VCaP (cell line): ENCODE measurements at regions not wholly inside any gene's neighbourhood (a gene's known extent, or its start where the extent isn't known, plus 50 kb on each side); places are given as distances from the start of the nearest gene placed in this dataset.

ENCODE experiments used
- H3K27ac ChIP-seq: fragments of 450-650 bp; 2 replicates; pipeline ENCODE4 v1.5.1; 2017
- TF ChIP-seq, protein P1 (sequence below): fragments of 450-650 bp; conservative IDR thresholded peaks from 2 replicates; pipeline ENCODE4 v1.5.1; 2017; ENCODE audit warnings: mild to moderate bottlenecking, moderate library complexity

DNA sequence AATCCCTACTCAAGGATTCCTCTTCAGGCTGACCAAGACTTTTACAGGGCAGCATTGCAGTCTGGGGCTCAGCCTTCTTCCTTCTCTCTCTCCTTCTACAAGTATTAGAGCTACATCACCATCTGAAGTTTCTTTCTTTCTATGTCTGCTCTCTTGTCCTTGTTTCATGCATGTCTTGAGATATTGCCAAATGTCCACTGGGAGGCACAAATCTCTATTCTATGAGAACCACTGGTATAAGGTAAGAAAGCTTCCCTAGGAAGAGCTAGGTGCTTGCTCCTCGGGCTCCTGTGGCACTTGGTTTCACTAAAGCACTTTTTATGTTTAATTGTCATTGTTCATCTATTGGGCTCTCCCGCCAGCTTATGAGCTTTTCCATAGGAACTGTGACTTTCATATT, 289.2 kb upstream of the PCSK5 start:
- TF ChIP-seq, protein P1, sequence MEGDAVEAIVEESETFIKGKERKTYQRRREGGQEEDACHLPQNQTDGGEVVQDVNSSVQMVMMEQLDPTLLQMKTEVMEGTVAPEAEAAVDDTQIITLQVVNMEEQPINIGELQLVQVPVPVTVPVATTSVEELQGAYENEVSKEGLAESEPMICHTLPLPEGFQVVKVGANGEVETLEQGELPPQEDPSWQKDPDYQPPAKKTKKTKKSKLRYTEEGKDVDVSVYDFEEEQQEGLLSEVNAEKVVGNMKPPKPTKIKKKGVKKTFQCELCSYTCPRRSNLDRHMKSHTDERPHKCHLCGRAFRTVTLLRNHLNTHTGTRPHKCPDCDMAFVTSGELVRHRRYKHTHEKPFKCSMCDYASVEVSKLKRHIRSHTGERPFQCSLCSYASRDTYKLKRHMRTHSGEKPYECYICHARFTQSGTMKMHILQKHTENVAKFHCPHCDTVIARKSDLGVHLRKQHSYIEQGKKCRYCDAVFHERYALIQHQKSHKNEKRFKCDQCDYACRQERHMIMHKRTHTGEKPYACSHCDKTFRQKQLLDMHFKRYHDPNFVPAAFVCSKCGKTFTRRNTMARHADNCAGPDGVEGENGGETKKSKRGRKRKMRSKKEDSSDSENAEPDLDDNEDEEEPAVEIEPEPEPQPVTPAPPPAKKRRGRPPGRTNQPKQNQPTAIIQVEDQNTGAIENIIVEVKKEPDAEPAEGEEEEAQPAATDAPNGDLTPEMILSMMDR: peak; percentile 53
- no peak overlapping the region for H3K27ac ChIP-seq

- no peak overlapping the region for H3K27ac ChIP-seq
- TF ChIP-seq, protein P1: no peak
These were observed 288.4 kb upstream of the PCSK5 start for GRCh38 chr9:75602060-75602459.

GRCh38 chr9:75604661-75605060, 285.8 kb upstream of the PCSK5 start:
- no peak overlapping the region for H3K27ac ChIP-seq
- TF ChIP-seq, protein P1: no peak

GRCh38 chr9:75607521-75607920, 283.0 kb upstream of the PCSK5 start:
- H3K27ac ChIP-seq: no peak overlapping the region
- TF ChIP-seq, protein P1: no peak

DNA sequence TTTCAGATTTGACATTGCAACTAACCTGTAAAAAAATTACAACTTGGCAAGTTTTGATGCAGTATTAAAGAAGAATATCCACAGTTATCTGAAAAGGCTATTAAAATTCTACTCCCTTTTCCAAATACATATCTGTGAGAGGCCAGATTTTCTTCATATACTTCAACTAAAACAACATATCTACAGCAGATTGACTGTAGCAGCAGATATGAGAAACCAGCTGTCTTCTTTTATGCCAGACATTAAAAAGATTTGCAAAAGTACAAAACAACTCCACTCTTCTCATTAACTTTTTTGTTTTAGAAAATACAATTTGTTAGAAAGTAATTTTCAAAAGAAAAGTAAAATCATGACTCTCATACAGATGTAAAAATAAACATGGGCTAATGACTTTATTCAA, 281.1 kb upstream of the PCSK5 start:
- no peak overlapping the region for H3K27ac ChIP-seq
- TF ChIP-seq, protein P1: no peak

- no peak overlapping the region for H3K27ac ChIP-seq
- TF ChIP-seq, protein P1: no peak
These were observed 280.2 kb upstream of the PCSK5 start for GRCh38 chr9:75610246-75610645.

DNA sequence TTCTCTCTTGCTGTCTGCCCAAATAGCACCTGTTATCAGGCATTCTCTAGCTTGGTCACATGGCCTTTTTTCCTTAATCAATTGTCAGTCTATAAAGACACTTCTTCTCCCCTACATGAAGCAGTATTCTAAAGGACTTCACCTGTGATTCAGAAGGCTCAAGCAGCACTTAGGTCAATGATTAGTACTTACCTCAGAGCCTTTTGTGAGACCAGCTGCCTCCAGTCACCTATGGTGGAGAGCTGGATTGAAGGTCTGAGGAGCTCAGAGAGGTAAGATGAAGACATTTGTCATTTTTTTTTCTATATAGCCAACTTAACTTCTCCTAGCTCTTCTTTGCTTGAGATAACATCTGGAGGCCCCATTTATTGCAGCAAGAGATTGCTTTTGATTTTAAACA, 278.3 kb upstream of the PCSK5 start:
- no peak overlapping the region for H3K27ac ChIP-seq
- TF ChIP-seq, protein P1: no peak

- TF ChIP-seq, protein P1: no peak
- no peak overlapping the region for H3K27ac ChIP-seq
These were observed 277.7 kb upstream of the PCSK5 start for GRCh38 chr9:75612754-75613153.
